HEK293T (cell line): ENCODE measurements at regions not wholly inside any gene's neighbourhood (a gene's known extent, or its start where the extent isn't known, plus 50 kb on each side); places are given as distances from the start of the nearest gene placed in this dataset.

Experiments
- ARNT ChIP-seq: fragments of 450-650 bp; IDR thresholded peaks from 2 replicates; pipeline ENCODE4 v1.6.1; 2017; ENCODE audit warnings: mild to moderate bottlenecking
- BHLHE40 ChIP-seq: fragments of 450-650 bp; IDR thresholded peaks from 2 replicates; pipeline ENCODE4 v1.6.1; 2016; ENCODE audit warnings: mild to moderate bottlenecking, moderate library complexity, borderline replicate concordance
- FOXA1 ChIP-seq: fragments of 450-650 bp; IDR thresholded peaks from 2 replicates; pipeline ENCODE4 v1.6.1; 2016; ENCODE audit warnings: mild to moderate bottlenecking
- FOXK2 ChIP-seq: fragments of 450-650 bp; IDR thresholded peaks from 2 replicates; pipeline ENCODE4 v1.6.1; 2016; ENCODE audit warnings: mild to moderate bottlenecking
- FOXM1 ChIP-seq: fragments of 450-650 bp; IDR thresholded peaks from 2 replicates; pipeline ENCODE4 v1.6.1; 2017; ENCODE audit warnings: mild to moderate bottlenecking, borderline replicate concordance
- HDGF ChIP-seq: fragments of 450-650 bp; IDR thresholded peaks from 2 replicates; pipeline ENCODE4 v1.6.1; 2017; ENCODE audit warnings: antibody characterized with exemption, borderline replicate concordance
- NFRKB ChIP-seq: fragments of 450-650 bp; IDR thresholded peaks from 2 replicates; pipeline ENCODE4 v1.6.1; 2016; ENCODE audit warnings: mild to moderate bottlenecking, moderate library complexity
- SUZ12 ChIP-seq: fragments of 450-650 bp; IDR thresholded peaks from 2 replicates; pipeline ENCODE4 v1.6.1; 2016; ENCODE audit warnings: mild to moderate bottlenecking
- ZNF384 ChIP-seq: fragments of 450-650 bp; IDR thresholded peaks from 2 replicates; pipeline ENCODE4 v1.6.1; 2016

DNA sequence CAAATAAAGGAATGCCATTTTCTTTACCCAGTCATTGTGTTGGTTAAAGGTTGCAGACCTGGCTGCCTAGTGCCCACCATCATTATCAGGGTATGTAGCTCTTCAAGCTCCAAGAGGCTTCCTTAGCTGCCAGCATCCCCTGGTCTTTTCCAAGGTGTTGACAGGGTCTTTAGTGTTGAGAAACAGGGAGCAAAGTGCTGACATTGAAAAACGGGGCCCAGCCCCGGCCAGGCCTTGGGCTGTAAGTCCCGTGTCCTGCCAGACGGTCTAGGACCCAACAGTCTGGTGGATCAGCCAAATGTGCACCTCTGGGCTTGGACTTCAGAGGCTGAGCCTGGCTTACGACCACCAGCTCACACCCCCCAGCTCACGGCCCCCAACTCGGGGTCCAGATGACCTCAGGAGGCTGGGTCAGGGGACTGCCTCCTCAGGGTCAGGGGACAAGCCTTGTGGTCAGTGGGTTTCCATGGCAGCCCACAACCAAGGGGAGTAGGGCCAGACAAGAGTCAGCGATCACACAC lies 114.4 kb upstream of the MLN start:
- TF ChIP-seq HDGF, result no peak
- TF ChIP-seq FOXM1, result no peak
- no peak for TF ChIP-seq BHLHE40
- no peak for TF ChIP-seq SUZ12
- TF ChIP-seq ZNF384, result no peak
- TF ChIP-seq FOXK2, result no peak
- TF ChIP-seq NFRKB, result no peak
- TF ChIP-seq FOXA1, result no peak
- no peak for TF ChIP-seq ARNT
